GM12878 (cell line): ENCODE measurements at regions not wholly inside any gene's neighbourhood (a gene's known extent, or its start where the extent isn't known, plus 50 kb on each side); places are given as distances from the start of the nearest gene placed in this dataset.

Source experiments
- ATAC-seq: fragments of 200-7000 bp; cut with Tn5 transposase; 3 replicates; pipeline ENCODE4 v1.9.1; 2020; ENCODE audit warnings: mild to moderate bottlenecking, moderate library complexity
- BruUV-seq: library from RNA; stranded (reverse); fragments of 400-500 nt; replicated peaks from 2 replicates; lab custom pipeline; 2021; lab: Mats Ljungman, UMichigan
- CTCF ChIA-PET: fragments of 300-600 bp; sonication (Branson Sonifier 250); formaldehyde crosslinking; extraction: SDS; loops from one replicate; lab custom pipeline; 2021; ENCODE audit warnings: inconsistent platforms; lab: Yijun Ruan, JAX
- POLR2A ChIA-PET: fragments of 350-600 bp; formaldehyde crosslinking; extraction: SDS; loops from one replicate; lab custom pipeline; 2021; ENCODE audit warnings: inconsistent platforms; lab: Charles Lee
- RAD21 ChIA-PET: fragments of 300-600 bp; sonication (Branson Sonifier 250); formaldehyde crosslinking; loops from one replicate; lab custom pipeline; 2023; ENCODE audit warnings: antibody characterized with exemption; ENCODE audit not compliant: unreplicated experiment; lab: Charles Lee
- SMC1A ChIA-PET: fragments of 300-600 bp; sonication (Branson Sonifier 250); formaldehyde crosslinking; loops from one replicate; lab custom pipeline; 2023; ENCODE audit not compliant: unreplicated experiment, uncharacterized antibody; lab: Charles Lee
- DNase-seq: peaks from one replicate; pipeline ENCODE4 v3.0.0-alpha.2; 2011; ENCODE audit warnings: low read depth, low spot score
- FAIRE-seq: peaks from 3 replicates; lab custom pipeline; 2011; peaks lifted over from hg19 to GRCh38; lab: Jason Lieb, UNC
- H2AFZ ChIP-seq: 2 replicates; pipeline ENCODE4 v1.6.0; 2011; ENCODE audit warnings: low read depth, low read length, control low read depth; ENCODE audit not compliant: control insufficient read depth
- H3K27ac ChIP-seq: 2 replicates; pipeline ENCODE4 v1.5.1; 2011; ENCODE audit warnings: control low read depth; ENCODE audit not compliant: control insufficient read depth, insufficient read depth
- H3K27me3 ChIP-seq, 2 experiments: replicated peaks in 1 of 2; 2 replicates each; pipeline versions ENCODE4 v1.6.0 to v1.6.1; 2011; ENCODE audit warnings: low read length in 1 of 2; ENCODE audit not compliant: control insufficient read depth in 2 of 2, insufficient read depth in 2 of 2
- H3K36me3 ChIP-seq, 2 experiments: 2 replicates each; pipeline ENCODE4 v1.5.1; 2011; ENCODE audit warnings: low read length in 1 of 2; ENCODE audit not compliant: control insufficient read depth in 2 of 2, insufficient read depth in 2 of 2
- H3K4me1 ChIP-seq: 2 replicates; pipeline ENCODE4 v1.6.1; 2011; ENCODE audit warnings: mild to moderate bottlenecking, low read length, moderate library complexity, mixed read lengths; ENCODE audit not compliant: control insufficient read depth, insufficient read depth
- H3K4me2 ChIP-seq: 2 replicates; pipeline ENCODE4 v1.6.0; 2011; ENCODE audit warnings: control low read depth; ENCODE audit not compliant: control insufficient read depth, insufficient read depth
- H3K4me3 ChIP-seq: fragments of 200-600 bp; sonication (generic); 2 replicates; pipeline ENCODE4 v1.5.1; 2016
- H3K79me2 ChIP-seq: 2 replicates; pipeline ENCODE4 v1.6.0; 2011; ENCODE audit warnings: low read length; ENCODE audit not compliant: control insufficient read depth, insufficient read depth
- H3K9ac ChIP-seq: 2 replicates; pipeline ENCODE4 v1.8.0; 2011; ENCODE audit warnings: low read length, control low read depth, mixed read lengths; ENCODE audit not compliant: control insufficient read depth, insufficient read depth
- H3K9me3 ChIP-seq: replicated peaks from 3 replicates; pipeline ENCODE4 v1.5.1; 2011; ENCODE audit warnings: mild to moderate bottlenecking, low read length; ENCODE audit not compliant: control insufficient read depth, insufficient read depth
- H4K20me1 ChIP-seq: 2 replicates; pipeline ENCODE4 v1.6.0; 2011; ENCODE audit not compliant: control insufficient read depth, insufficient read depth
- CBX5 ChIP-seq: sonication (generic); IDR thresholded peaks from 2 replicates; pipeline ENCODE4 v1.6.1; 2016; ENCODE audit warnings: low read depth, moderate library complexity, mild to moderate bottlenecking, inconsistent platforms
- CHD2 ChIP-seq: IDR thresholded peaks from 2 replicates; pipeline ENCODE4 v1.6.1; 2011; ENCODE audit warnings: low read depth, low read length, improper control_type of control experiment, borderline replicate concordance
- CUX1 ChIP-seq: IDR thresholded peaks from 2 replicates; pipeline ENCODE4 v1.6.1; 2012; ENCODE audit warnings: improper control_type of control experiment, low read depth, low read length; ENCODE audit not compliant: insufficient replicate concordance
- EP300 ChIP-seq, 2 experiments: fragments of 150-350 bp in 1 of 2; IDR thresholded peaks; 2 replicates each; pipeline ENCODE4 v1.6.1; 2011 to 2012; ENCODE audit warnings: low read depth in 2 of 2, low read length in 2 of 2, borderline replicate concordance in 1 of 2, improper control_type of control experiment in 1 of 2, inconsistent platforms in 1 of 2; ENCODE audit not compliant: control insufficient read depth in 1 of 2
- FOS ChIP-seq: IDR thresholded peaks from 3 replicates; pipeline ENCODE4 v1.6.1; 2011; ENCODE audit warnings: borderline replicate concordance; ENCODE audit not compliant: insufficient read length; ENCODE audit errors: extremely low read depth
- FOXM1 ChIP-seq: IDR thresholded peaks from 2 replicates; pipeline ENCODE4 v1.6.1; 2012; ENCODE audit warnings: low read depth, mild to moderate bottlenecking, inconsistent platforms, low read length, moderate library complexity
- GABPA ChIP-seq: IDR thresholded peaks from 2 replicates; pipeline ENCODE4 v1.6.1; 2014; ENCODE audit warnings: antibody characterized with exemption, low read depth, mild to moderate bottlenecking, inconsistent platforms
- IRF4 ChIP-seq: IDR thresholded peaks from 2 replicates; pipeline ENCODE4 v1.6.1; 2011; ENCODE audit warnings: low read depth, low read length
- NFYA ChIP-seq: IDR thresholded peaks from 2 replicates; pipeline ENCODE4 v1.6.1; 2011; ENCODE audit warnings: low read depth, mild to moderate bottlenecking, low read length, improper control_type of control experiment, borderline replicate concordance
- SMARCA5 ChIP-seq: fragments of 450-650 bp; IDR thresholded peaks from 2 replicates; pipeline ENCODE4 v1.6.1; 2017; ENCODE audit warnings: mild to moderate bottlenecking
- SREBF1 ChIP-seq: IDR thresholded peaks from 2 replicates; pipeline ENCODE4 v1.6.1; 2012; ENCODE audit warnings: mild to moderate bottlenecking, low read length
- TARDBP ChIP-seq: IDR thresholded peaks from 2 replicates; pipeline ENCODE4 v1.6.1; 2016; ENCODE audit warnings: borderline replicate concordance
- ZNF207 ChIP-seq: fragments of 450-650 bp; IDR thresholded peaks from 2 replicates; pipeline ENCODE4 v1.6.1; 2014; ENCODE audit warnings: antibody characterized with exemption, mild to moderate bottlenecking, borderline replicate concordance
- WGBS: methylation state at CpG from one replicate; pipeline ENCODE4 v1.1.6; 2016; ENCODE audit warnings: low lambda C conversion rate; ENCODE audit not compliant: insufficient replicate concordance, insufficient coverage; ENCODE audit errors: missing lambda C conversion rate; 5-methylcytosine and 5-hydroxymethylcytosine counted together
- in situ Hi-C: fragments of 300-500 bp; cut with MboI; formaldehyde crosslinking; loops from 9 replicates; pipeline ENCODE4 v1.14.3; 2018; ENCODE audit warnings: mixed read lengths
- intact Hi-C: fragments of 100-400 bp; cut with micrococcal nuclease; formaldehyde crosslinking; loops from one replicate; pipeline ENCODE4 v1.14.2; 2022; ENCODE audit not compliant: unreplicated experiment
- TF ChIP-seq, protein P1 (sequence below): fragments of 450-650 bp; IDR thresholded peaks from 2 replicates; pipeline ENCODE4 v1.6.1; 2014; ENCODE audit warnings: mild to moderate bottlenecking

DNA sequence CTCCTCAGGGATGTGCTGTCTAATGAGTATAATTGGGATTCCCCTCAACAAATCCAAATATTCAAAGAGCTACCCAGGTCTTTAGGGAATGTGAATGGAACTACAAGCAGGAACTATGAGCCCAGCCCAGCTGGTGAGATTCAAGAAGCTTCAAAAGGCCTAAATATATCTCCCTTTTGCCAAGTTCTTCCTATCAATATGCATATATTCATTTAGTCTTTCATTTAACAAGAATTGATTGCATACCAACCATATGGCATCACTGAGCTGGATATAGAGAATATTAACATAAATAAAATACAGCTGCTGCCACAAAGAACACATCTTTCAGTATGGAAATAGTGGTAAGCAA is 58.9 kb upstream of the PRSS23 start (continued):
- TF ChIP-seq CUX1, result no peak
- no peak for TF ChIP-seq SREBF1
- no peak for TF ChIP-seq IRF4
- no peak for TF ChIP-seq EP300 (IDR thresholded peaks at IDR 0.05; ENCODE audit: borderline replicate concordance in 1 of 2, control insufficient read depth in 1 of 2, low read depth in 2 of 2, low read length in 2 of 2)
- TF ChIP-seq SMARCA5, result no peak
- no peak for TF ChIP-seq GABPA
- no peak for TF ChIP-seq ZNF207

DNA sequence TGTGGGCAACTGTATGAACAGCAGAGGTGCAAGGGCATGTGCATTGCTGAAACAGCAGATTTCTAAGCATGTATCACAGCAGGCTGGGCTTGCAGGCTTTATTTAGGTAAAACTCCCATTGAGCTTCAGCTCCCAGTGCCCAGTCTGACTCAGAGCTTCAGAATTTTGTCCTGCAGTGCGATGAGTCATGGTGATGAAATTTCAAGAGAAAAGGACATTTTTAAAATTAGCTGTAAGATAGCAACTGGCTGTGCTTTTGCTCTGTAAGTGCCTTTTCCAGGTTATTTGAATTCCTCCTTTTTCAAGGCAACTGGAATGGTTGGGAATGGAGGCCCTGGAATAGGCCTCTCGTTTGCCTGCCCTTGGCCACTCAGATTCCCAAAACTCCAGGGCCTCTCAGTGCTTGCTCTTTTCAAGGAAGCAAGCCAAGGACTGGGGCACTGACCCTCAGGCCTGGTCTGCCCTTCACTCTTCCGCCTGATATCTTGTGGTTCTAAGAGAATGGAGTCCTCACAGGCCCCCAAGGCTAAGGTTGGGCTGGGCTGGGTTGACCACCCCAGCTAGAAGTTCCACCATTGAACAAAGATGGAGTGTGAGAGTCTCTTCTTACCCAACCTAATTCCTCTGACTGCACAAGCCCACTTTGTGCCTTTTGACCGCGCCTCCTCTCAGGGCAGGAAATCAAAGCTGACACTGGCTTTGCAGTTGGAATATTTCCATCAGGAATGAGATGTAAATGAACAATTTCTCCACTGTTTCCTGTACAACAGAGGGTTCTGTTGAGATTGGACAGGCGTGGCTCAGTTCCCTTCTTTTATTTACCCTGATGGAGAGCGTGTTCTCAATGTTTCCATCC is 59.5 kb upstream of the PRSS23 start:
- no peak for FAIRE-seq
- no peak for ATAC-seq
- BruUV-seq, result no TSS peak
- no peaks in the 10 kb centered on the region for H3K36me3 ChIP-seq
- H3K27me3 ChIP-seq, result no peaks in the 10 kb centered on the region; a peak in 2 of 4 replicates
- H3K4me2 ChIP-seq, result no peak overlapping the region
- H4K20me1 ChIP-seq, result no peaks in the 10 kb centered on the region
- H3K27ac ChIP-seq, result no peak overlapping the region
- in situ Hi-C loops, result no loop called here
- no peaks in the 10 kb centered on the region for H3K79me2 ChIP-seq
- ChIA-PET SMC1A (no interaction called here), POLR2A (no interaction called here), CTCF (no interaction called here), RAD21 (no interaction called here)
- no peak for DNase-seq
- 54% methylated on average over 7 of the region's 7 CpGs for WGBS
- intact Hi-C loops, result no loop called here
- no peak overlapping the region for H3K4me3 ChIP-seq
- H3K9ac ChIP-seq, result no peak overlapping the region
- no peak overlapping the region for H2AFZ ChIP-seq
- no peaks in the 10 kb centered on the region for H3K4me1 ChIP-seq
- H3K9me3 ChIP-seq, result no peaks in the 10 kb centered on the region
- TF ChIP-seq TARDBP, result no peak
- TF ChIP-seq, protein P1, sequence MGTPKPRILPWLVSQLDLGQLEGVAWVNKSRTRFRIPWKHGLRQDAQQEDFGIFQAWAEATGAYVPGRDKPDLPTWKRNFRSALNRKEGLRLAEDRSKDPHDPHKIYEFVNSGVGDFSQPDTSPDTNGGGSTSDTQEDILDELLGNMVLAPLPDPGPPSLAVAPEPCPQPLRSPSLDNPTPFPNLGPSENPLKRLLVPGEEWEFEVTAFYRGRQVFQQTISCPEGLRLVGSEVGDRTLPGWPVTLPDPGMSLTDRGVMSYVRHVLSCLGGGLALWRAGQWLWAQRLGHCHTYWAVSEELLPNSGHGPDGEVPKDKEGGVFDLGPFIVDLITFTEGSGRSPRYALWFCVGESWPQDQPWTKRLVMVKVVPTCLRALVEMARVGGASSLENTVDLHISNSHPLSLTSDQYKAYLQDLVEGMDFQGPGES, result no peak
- no peak for TF ChIP-seq NFYA
- no peak for TF ChIP-seq FOS
- no peak for TF ChIP-seq CBX5
- TF ChIP-seq CHD2, result no peak
- TF ChIP-seq FOXM1, result no peak
